ENCODE measurements at regions not wholly inside any gene's neighbourhood (a gene's known extent, or its start where the extent isn't known, plus 50 kb on each side); places are given as distances from the start of the nearest gene placed in this dataset.

DNA sequence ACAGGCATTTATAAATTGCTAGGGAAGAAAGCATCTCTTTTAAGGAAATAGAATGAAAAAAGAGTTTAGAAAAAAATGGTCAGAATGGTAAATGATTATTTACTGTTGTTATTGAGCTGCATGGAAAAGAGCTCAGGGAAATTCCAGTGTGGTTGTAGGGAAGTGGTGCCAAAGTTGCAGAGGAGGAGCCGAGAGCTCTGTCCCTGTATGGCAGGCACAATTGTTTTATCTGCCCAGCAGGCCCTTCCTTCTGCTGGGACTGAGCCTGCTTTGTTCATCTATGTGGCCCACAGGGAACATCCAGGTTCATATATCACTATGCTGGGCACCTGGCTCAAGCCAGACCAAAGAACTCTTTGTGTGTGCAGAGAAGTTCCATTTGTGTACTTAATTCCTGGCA, 80.8 kb upstream of the AGAP1 start (continued):
- TF ChIP-seq, protein P1, sequence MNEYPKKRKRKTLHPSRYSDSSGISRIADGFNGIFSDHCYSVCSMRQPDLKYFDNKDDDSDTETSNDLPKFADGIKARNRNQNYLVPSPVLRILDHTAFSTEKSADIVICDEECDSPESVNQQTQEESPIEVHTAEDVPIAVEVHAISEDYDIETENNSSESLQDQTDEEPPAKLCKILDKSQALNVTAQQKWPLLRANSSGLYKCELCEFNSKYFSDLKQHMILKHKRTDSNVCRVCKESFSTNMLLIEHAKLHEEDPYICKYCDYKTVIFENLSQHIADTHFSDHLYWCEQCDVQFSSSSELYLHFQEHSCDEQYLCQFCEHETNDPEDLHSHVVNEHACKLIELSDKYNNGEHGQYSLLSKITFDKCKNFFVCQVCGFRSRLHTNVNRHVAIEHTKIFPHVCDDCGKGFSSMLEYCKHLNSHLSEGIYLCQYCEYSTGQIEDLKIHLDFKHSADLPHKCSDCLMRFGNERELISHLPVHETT (tag by site-specific recombination; IDR thresholded peaks at IDR 0.05) = no peak
- TF ChIP-seq ZNF48 (tag by site-specific recombination; IDR thresholded peaks at IDR 0.05) (no peak), ZXDB (tag by site-specific recombination; IDR thresholded peaks at IDR 0.05) (no peak), ZNF239 (tag by site-specific recombination; IDR thresholded peaks at IDR 0.05) (no peak), ZNF777 (tag by site-specific recombination; IDR thresholded peaks at IDR 0.05; ENCODE audit: borderline replicate concordance) (no peak), ZSCAN16 (tag by site-specific recombination; IDR thresholded peaks at IDR 0.05) (no peak), ZNF23 (tag by site-specific recombination; IDR thresholded peaks at IDR 0.05; ENCODE audit: borderline replicate concordance) (no peak)

DNA sequence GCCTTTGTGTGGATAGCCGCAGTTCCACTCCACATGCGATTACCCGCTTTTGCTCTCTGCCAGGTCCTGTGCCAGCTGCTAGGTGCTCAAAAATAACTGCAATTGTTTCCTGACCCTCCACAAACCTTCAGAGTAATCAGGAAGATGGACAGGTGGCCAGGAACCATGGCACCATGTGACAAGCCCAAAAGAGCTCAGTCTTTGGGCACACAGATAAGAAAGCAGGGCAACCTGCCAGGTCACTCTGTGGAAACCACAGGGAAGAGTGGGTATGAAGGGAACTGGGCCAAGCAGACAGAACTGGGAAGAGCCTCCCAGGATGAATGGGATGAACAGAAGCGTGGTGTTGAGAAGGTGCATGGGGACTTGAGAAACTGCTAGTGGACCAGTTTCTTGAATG, 79.4 kb upstream of the AGAP1 start:
- H3K4me1 ChIP-seq (ENCODE audit: control insufficient read depth, insufficient read depth, low read length) = no peaks in the 10 kb centered on the region
- no peaks in the 10 kb centered on the region for H3K9me3 ChIP-seq (ENCODE audit: control insufficient read depth, insufficient read depth, low read depth, low read length)
- ChIA-PET CTCF (no interaction called here), POLR2A (no interaction called here)
- no peak overlapping the region for H3K27ac ChIP-seq (ENCODE audit: extremely low read depth, low read depth, low read length)
- H3K36me3 ChIP-seq (ENCODE audit: control insufficient read depth in 2 of 2, insufficient read depth in 1 of 2, low read length in 2 of 2) = no peaks in the 10 kb centered on the region
- no peak for TF ChIP-seq ZNF76 (tag by site-specific recombination; IDR thresholded peaks at IDR 0.05; ENCODE audit: borderline replicate concordance, low read depth)
- TF ChIP-seq ZNF138 (tag by site-specific recombination; IDR thresholded peaks at IDR 0.05; ENCODE audit: borderline replicate concordance) = no peak
- TF ChIP-seq OSR2 (tag by site-specific recombination; IDR thresholded peaks at IDR 0.05) = no peak
- TF ChIP-seq SP7 (tag by site-specific recombination; IDR thresholded peaks at IDR 0.05) = no peak
- no peak for TF ChIP-seq ZNF302 (tag by site-specific recombination; IDR thresholded peaks at IDR 0.05; ENCODE audit: low read depth)
- no peak for TF ChIP-seq MZF1 (tag by site-specific recombination; IDR thresholded peaks at IDR 0.05; ENCODE audit: borderline replicate concordance)
- no peak for TF ChIP-seq ZFP69B (tag by site-specific recombination; IDR thresholded peaks at IDR 0.05)
- TF ChIP-seq ZNF404 (tag by site-specific recombination; IDR thresholded peaks at IDR 0.05) = no peak
- no peak for TF ChIP-seq ZNF571 (tag by site-specific recombination; IDR thresholded peaks at IDR 0.05)
- no peak overlapping the region for H3K4me3 ChIP-seq (ENCODE audit: low read depth, low read length)

DNA sequence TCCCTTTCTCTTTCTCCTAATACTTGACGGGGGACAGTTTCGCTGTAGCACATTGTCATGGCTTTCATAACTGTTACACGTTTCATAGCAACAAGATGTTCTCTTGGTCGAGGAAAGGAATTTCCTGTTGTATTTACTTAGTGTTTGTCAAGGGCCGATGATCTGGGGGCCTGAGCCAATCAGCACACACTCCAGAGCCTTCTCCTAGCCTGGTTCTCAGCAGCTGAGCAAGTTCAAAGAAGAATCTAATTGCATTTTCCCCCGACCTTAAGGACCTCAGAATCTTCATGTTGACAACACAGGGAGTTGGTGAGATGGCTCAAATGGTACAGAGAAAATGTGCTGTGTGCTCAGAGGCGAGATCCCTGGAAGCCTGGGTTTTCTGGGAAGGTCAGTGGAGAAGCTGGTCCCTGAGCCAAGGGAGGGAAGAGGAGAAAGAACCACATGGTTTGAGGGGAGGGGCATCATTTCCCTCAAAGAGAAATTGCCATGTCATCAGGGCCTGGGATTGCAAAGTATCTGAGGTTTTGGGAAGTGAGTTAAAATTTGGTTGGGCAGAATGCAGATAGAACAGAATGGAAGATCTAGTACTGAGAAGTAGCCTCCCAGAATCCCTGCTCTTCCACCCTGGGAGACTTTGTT, 76.9 kb upstream of the AGAP1 start:
- CTCF ChIA-PET = no interaction called here

More for the DNA sequence above, 76.9 kb upstream of the AGAP1 start:
- POLR2A ChIA-PET = no interaction called here
- Histone ChIP-seq H3K36me3 (ENCODE audit: control insufficient read depth in 2 of 2, insufficient read depth in 1 of 2, low read length in 2 of 2) (no peaks in the 10 kb centered on the region), H3K4me3 (ENCODE audit: low read depth, low read length) (no peak overlapping the region), H3K4me1 (ENCODE audit: control insufficient read depth, insufficient read depth, low read length) (no peaks in the 10 kb centered on the region), H3K27ac (ENCODE audit: extremely low read depth, low read depth, low read length) (no peak overlapping the region), H3K9me3 (ENCODE audit: control insufficient read depth, insufficient read depth, low read depth, low read length) (no peaks in the 10 kb centered on the region)
- TF ChIP-seq ZNF791 (tag by site-specific recombination; IDR thresholded peaks at IDR 0.05) (no peak), ZNF624 (tag by site-specific recombination; IDR thresholded peaks at IDR 0.05) (no peak), ZNF366 (tag by site-specific recombination; conservative IDR thresholded peaks at IDR 0.05) (no peak), SP3 (tag by site-specific recombination; IDR thresholded peaks at IDR 0.05) (no peak), GLIS1 (tag by site-specific recombination; IDR thresholded peaks at IDR 0.05) (no peak)
- TF ChIP-seq, protein P2, sequence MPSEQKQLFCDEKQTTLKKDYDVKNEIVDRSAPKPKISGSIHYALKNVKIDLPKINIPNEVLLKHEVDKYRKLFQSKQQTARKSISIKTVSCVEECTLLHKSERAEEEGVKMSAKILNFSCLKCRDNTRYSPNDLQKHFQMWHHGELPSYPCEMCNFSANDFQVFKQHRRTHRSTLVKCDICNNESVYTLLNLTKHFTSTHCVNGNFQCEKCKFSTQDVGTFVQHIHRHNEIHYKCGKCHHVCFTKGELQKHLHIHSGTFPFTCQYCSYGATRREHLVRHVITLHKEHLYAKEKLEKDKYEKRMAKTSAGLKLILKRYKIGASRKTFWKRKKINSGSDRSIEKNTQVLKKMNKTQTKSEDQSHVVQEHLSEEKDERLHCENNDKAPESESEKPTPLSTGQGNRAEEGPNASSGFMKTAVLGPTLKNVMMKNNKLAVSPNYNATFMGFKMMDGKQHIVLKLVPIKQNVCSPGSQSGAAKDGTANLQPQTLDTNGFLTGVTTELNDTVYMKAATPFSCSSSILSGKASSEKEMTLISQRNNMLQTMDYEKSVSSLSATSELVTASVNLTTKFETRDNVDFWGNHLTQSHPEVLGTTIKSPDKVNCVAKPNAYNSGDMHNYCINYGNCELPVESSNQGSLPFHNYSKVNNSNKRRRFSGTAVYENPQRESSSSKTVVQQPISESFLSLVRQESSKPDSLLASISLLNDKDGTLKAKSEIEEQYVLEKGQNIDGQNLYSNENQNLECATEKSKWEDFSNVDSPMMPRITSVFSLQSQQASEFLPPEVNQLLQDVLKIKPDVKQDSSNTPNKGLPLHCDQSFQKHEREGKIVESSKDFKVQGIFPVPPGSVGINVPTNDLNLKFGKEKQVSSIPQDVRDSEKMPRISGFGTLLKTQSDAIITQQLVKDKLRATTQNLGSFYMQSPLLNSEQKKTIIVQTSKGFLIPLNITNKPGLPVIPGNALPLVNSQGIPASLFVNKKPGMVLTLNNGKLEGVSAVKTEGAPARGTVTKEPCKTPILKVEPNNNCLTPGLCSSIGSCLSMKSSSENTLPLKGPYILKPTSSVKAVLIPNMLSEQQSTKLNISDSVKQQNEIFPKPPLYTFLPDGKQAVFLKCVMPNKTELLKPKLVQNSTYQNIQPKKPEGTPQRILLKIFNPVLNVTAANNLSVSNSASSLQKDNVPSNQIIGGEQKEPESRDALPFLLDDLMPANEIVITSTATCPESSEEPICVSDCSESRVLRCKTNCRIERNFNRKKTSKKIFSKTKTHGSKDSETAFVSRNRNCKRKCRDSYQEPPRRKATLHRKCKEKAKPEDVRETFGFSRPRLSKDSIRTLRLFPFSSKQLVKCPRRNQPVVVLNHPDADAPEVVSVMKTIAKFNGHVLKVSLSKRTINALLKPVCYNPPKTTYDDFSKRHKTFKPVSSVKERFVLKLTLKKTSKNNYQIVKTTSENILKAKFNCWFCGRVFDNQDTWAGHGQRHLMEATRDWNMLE (tag by site-specific recombination; conservative IDR thresholded peaks at IDR 0.05; ENCODE audit: low read depth) = no peak
- TF ChIP-seq, protein P3, sequence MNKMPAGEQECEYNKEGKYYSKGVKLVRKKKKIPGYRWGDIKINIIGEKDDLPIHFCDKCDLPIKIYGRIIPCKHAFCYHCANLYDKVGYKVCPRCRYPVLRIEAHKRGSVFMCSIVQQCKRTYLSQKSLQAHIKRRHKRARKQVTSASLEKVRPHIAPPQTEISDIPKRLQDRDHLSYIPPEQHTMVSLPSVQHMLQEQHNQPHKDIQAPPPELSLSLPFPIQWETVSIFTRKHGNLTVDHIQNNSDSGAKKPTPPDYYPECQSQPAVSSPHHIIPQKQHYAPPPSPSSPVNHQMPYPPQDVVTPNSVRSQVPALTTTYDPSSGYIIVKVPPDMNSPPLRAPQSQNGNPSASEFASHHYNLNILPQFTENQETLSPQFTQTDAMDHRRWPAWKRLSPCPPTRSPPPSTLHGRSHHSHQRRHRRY (tag by site-specific recombination; IDR thresholded peaks at IDR 0.05) = no peak

Measured in HEK293 (cell line).